ENCODE measurements at regions not wholly inside any gene's neighbourhood (a gene's known extent, or its start where the extent isn't known, plus 50 kb on each side); places are given as distances from the start of the nearest gene placed in this dataset.

DNA sequence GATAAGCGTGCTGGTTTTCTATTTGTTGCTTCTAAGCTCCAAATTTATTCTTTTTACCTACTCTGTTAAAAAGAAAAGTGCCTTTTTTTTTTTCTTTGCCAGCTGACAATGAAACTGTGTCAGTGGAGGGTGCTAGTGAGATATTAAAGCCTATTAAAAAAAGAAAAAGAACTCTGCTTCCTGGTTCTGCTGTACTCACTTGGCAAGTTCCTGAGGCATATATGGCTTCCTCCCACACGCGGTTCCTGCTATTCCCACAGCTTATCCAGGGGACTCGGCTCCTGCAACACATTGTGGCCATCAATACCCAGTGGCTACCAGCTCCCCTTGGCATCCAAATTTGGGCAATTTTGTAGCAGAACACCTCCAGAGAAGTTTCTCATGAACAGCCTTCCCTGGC, 1977.7 kb upstream of the CDH9 start:
- Histone ChIP-seq H3K4ac (ENCODE audit: low read depth in 1 of 2, low read length in 2 of 2) (no peak overlapping the region), H4K8ac (ENCODE audit: low read length) (no peak overlapping the region), H3K79me1 (replicated peaks; ENCODE audit: low read length, poor library complexity, severe bottlenecking) (no peaks in the 10 kb centered on the region), H3K9ac (ENCODE audit: low read length) (no peak overlapping the region), H3K27me3 (ENCODE audit: control insufficient read depth in 1 of 2, insufficient read depth in 1 of 2, low read length in 2 of 2) (no peaks in the 10 kb centered on the region), H3K27ac (ENCODE audit: low read length, poor library complexity, severe bottlenecking) (no peak overlapping the region), H3K36me3 (ENCODE audit: control insufficient read depth in 1 of 2, insufficient read depth in 2 of 2, low read depth in 1 of 2, low read length in 2 of 2) (no peaks in the 10 kb centered on the region), H2BK15ac (ENCODE audit: low read depth, poor library complexity, severe bottlenecking) (no peak overlapping the region), H3K23ac (ENCODE audit: low read length in 2 of 2) (no peak overlapping the region), H2BK12ac (ENCODE audit: low read length in 2 of 2) (no peak overlapping the region), H3K4me1 (ENCODE audit: control insufficient read depth, insufficient read depth, low read depth, low read length) (peaks cover 2% of the 10 kb centered on the region), H3K18ac (ENCODE audit: low read depth in 1 of 2, low read length in 2 of 2) (no peak overlapping the region), H2AFZ (ENCODE audit: low read depth, low read length) (no peak overlapping the region), H4K91ac (ENCODE audit: low read length) (no peak overlapping the region), H3K9me3 (ENCODE audit: control insufficient read depth, low read length) (peaks cover 6% of the 10 kb centered on the region), H3K4me3 (ENCODE audit: insufficient read depth in 1 of 2, low read depth in 1 of 2, low read length in 2 of 2) (no peak overlapping the region), H2BK5ac (ENCODE audit: low read depth, low read length, poor library complexity, severe bottlenecking) (no peak overlapping the region), H2AK5ac (ENCODE audit: low read length, severe bottlenecking) (no peak overlapping the region), H2BK120ac (ENCODE audit: low read depth, low read length) (no peak overlapping the region), H3K4me2 (ENCODE audit: low read length, poor library complexity, severe bottlenecking) (no peak overlapping the region), H3K14ac (ENCODE audit: low read length in 2 of 2) (no peak overlapping the region)
- 75% methylated on average over 3 of the region's 4 CpGs for WGBS
- no peak for DNase-seq

DNA sequence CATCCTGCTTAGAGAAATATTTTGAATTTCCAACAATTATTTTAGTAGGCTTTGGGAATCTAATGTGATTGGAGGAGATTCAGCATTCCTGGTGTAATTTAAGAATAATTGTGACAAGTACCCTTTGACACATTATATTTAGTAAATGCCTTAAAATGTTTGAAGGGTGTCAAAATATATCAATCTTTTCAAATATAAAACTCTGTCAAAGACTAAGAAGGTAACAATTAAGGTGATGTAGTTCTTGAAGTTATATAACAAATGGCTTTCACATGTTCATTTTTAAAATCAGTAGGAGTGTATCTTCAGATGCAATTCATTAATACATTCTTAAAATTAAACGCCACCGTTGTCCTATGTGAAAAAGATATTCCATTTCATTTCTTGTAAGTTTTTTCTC, 1977.1 kb upstream of the CDH9 start:
- no peak overlapping the region for H3K4me2 ChIP-seq (ENCODE audit: low read length, poor library complexity, severe bottlenecking)
- no peak overlapping the region for H4K8ac ChIP-seq (ENCODE audit: low read length)
- no peaks in the 10 kb centered on the region for H3K36me3 ChIP-seq (ENCODE audit: control insufficient read depth in 1 of 2, insufficient read depth in 2 of 2, low read depth in 1 of 2, low read length in 2 of 2)
- WGBS = 100% methylated on average over 2 of the region's 2 CpGs
- H3K4ac ChIP-seq (ENCODE audit: low read depth in 1 of 2, low read length in 2 of 2) = no peak overlapping the region
- H2AFZ ChIP-seq (ENCODE audit: low read depth, low read length) = no peak overlapping the region
- no peak overlapping the region for H3K27ac ChIP-seq (ENCODE audit: low read length, poor library complexity, severe bottlenecking)
- H3K79me1 ChIP-seq (replicated peaks; ENCODE audit: low read length, poor library complexity, severe bottlenecking) = no peaks in the 10 kb centered on the region
- no peak overlapping the region for H2AK5ac ChIP-seq (ENCODE audit: low read length, severe bottlenecking)
- peaks cover 6% of the 10 kb centered on the region for H3K9me3 ChIP-seq (ENCODE audit: control insufficient read depth, low read length)
- no peak overlapping the region for H2BK120ac ChIP-seq (ENCODE audit: low read depth, low read length)
- H3K14ac ChIP-seq (ENCODE audit: low read length in 2 of 2) = no peak overlapping the region
- H2BK12ac ChIP-seq (ENCODE audit: low read length in 2 of 2) = no peak overlapping the region
- H3K9ac ChIP-seq (ENCODE audit: low read length) = no peak overlapping the region
- no peak overlapping the region for H4K91ac ChIP-seq (ENCODE audit: low read length)
- no peak overlapping the region for H3K23ac ChIP-seq (ENCODE audit: low read length in 2 of 2)
- no peak overlapping the region for H3K18ac ChIP-seq (ENCODE audit: low read depth in 1 of 2, low read length in 2 of 2)
- H2BK15ac ChIP-seq (ENCODE audit: low read depth, poor library complexity, severe bottlenecking) = no peak overlapping the region
- H3K4me1 ChIP-seq (ENCODE audit: control insufficient read depth, insufficient read depth, low read depth, low read length) = peaks cover 2% of the 10 kb centered on the region
- no peak overlapping the region for H3K4me3 ChIP-seq (ENCODE audit: insufficient read depth in 1 of 2, low read depth in 1 of 2, low read length in 2 of 2)
- no peak overlapping the region for H2BK5ac ChIP-seq (ENCODE audit: low read depth, low read length, poor library complexity, severe bottlenecking)
- DNase-seq = no peak
- H3K27me3 ChIP-seq (ENCODE audit: control insufficient read depth in 1 of 2, insufficient read depth in 1 of 2, low read length in 2 of 2) = no peaks in the 10 kb centered on the region

DNA sequence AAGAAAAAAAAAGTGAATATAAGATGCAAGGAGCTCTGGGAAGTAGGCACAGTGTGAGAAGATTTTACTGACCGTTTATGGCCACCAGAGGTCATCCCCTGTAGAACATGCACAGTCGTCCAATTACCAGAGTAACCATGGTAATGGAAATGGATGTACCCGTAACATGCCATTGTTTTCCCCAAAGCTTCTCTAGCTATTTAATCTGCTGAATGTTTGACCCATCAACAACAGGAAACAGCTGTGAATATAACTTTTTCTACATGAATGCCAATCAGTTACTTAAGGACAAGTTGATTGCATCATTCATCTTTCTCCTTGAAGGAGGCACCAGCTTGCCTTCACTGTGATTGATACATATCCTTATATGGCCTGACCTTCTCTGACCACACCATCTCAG, 1967.0 kb upstream of the CDH9 start:
- H3K4me1 ChIP-seq (ENCODE audit: control insufficient read depth, insufficient read depth, low read depth, low read length) = no peaks in the 10 kb centered on the region
- no peak overlapping the region for H4K91ac ChIP-seq (ENCODE audit: low read length)
- H3K4ac ChIP-seq (ENCODE audit: low read depth in 1 of 2, low read length in 2 of 2) = no peak overlapping the region
- H2BK120ac ChIP-seq (ENCODE audit: low read depth, low read length) = no peak overlapping the region
- no peak overlapping the region for H3K14ac ChIP-seq (ENCODE audit: low read length in 2 of 2)
- peaks cover 11% of the 10 kb centered on the region for H3K9me3 ChIP-seq (ENCODE audit: control insufficient read depth, low read length)
- no peaks in the 10 kb centered on the region for H3K27me3 ChIP-seq (ENCODE audit: control insufficient read depth in 1 of 2, insufficient read depth in 1 of 2, low read length in 2 of 2)
- H3K36me3 ChIP-seq (ENCODE audit: control insufficient read depth in 1 of 2, insufficient read depth in 2 of 2, low read depth in 1 of 2, low read length in 2 of 2) = no peaks in the 10 kb centered on the region
- no peak overlapping the region for H2BK15ac ChIP-seq (ENCODE audit: low read depth, poor library complexity, severe bottlenecking)
- H3K18ac ChIP-seq (ENCODE audit: low read depth in 1 of 2, low read length in 2 of 2) = no peak overlapping the region
- H4K8ac ChIP-seq (ENCODE audit: low read length) = no peak overlapping the region
- WGBS = 61% methylated on average over 3 of the region's 3 CpGs
- no peak overlapping the region for H3K4me3 ChIP-seq (ENCODE audit: insufficient read depth in 1 of 2, low read depth in 1 of 2, low read length in 2 of 2)
- no peak overlapping the region for H3K27ac ChIP-seq (ENCODE audit: low read length, poor library complexity, severe bottlenecking)
- H2AFZ ChIP-seq (ENCODE audit: low read depth, low read length) = no peak overlapping the region
- peak; percentile 6 for DNase-seq
- H2AK5ac ChIP-seq (ENCODE audit: low read length, severe bottlenecking) = no peak overlapping the region
- no peak overlapping the region for H2BK12ac ChIP-seq (ENCODE audit: low read length in 2 of 2)
- H3K4me2 ChIP-seq (ENCODE audit: low read length, poor library complexity, severe bottlenecking) = no peak overlapping the region
- no peak overlapping the region for H2BK5ac ChIP-seq (ENCODE audit: low read depth, low read length, poor library complexity, severe bottlenecking)
- H3K23ac ChIP-seq (ENCODE audit: low read length in 2 of 2) = no peak overlapping the region
- no peaks in the 10 kb centered on the region for H3K79me1 ChIP-seq (replicated peaks; ENCODE audit: low read length, poor library complexity, severe bottlenecking)
- no peak overlapping the region for H3K9ac ChIP-seq (ENCODE audit: low read length)

DNA sequence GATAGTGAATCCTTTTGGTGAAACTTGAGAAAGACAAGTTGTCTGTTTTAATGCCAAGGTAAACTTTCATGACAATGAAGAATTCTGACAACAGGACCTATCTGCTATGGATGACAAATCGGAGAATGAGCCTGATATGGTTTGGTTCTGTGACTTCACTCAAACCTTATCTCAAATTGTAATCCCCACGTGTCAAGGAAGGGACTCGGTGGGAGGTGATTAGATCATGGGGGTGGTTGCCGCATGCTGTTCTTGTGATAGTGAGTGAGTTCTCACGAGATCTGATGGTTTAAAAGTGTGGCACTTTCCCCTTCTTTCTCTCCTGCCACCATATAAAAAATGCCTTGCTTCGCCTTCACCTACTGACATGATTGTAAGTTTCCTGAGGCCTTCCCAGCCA, 1964.1 kb upstream of the CDH9 start:
- H2BK12ac ChIP-seq (ENCODE audit: low read length in 2 of 2) = no peak overlapping the region
- no peak overlapping the region for H3K18ac ChIP-seq (ENCODE audit: low read depth in 1 of 2, low read length in 2 of 2)
- no peak overlapping the region for H3K4me3 ChIP-seq (ENCODE audit: insufficient read depth in 1 of 2, low read depth in 1 of 2, low read length in 2 of 2)
- no peak for DNase-seq
- no peak overlapping the region for H2AFZ ChIP-seq (ENCODE audit: low read depth, low read length)
- H3K9me3 ChIP-seq (ENCODE audit: control insufficient read depth, low read length) = peaks cover 11% of the 10 kb centered on the region
- 57% methylated on average over 1 of the region's 6 CpGs for WGBS
- no peak overlapping the region for H2BK15ac ChIP-seq (ENCODE audit: low read depth, poor library complexity, severe bottlenecking)
- H3K27me3 ChIP-seq (ENCODE audit: control insufficient read depth in 1 of 2, insufficient read depth in 1 of 2, low read length in 2 of 2) = no peaks in the 10 kb centered on the region
- no peak overlapping the region for H4K8ac ChIP-seq (ENCODE audit: low read length)
- no peak overlapping the region for H3K23ac ChIP-seq (ENCODE audit: low read length in 2 of 2)
- H2BK5ac ChIP-seq (ENCODE audit: low read depth, low read length, poor library complexity, severe bottlenecking) = no peak overlapping the region
- no peaks in the 10 kb centered on the region for H3K4me1 ChIP-seq (ENCODE audit: control insufficient read depth, insufficient read depth, low read depth, low read length)
- no peak overlapping the region for H3K9ac ChIP-seq (ENCODE audit: low read length)
- H3K79me1 ChIP-seq (replicated peaks; ENCODE audit: low read length, poor library complexity, severe bottlenecking) = no peaks in the 10 kb centered on the region
- H3K4me2 ChIP-seq (ENCODE audit: low read length, poor library complexity, severe bottlenecking) = no peak overlapping the region
- H3K36me3 ChIP-seq (ENCODE audit: control insufficient read depth in 1 of 2, insufficient read depth in 2 of 2, low read depth in 1 of 2, low read length in 2 of 2) = no peaks in the 10 kb centered on the region
- H2AK5ac ChIP-seq (ENCODE audit: low read length, severe bottlenecking) = no peak overlapping the region
- no peak overlapping the region for H2BK120ac ChIP-seq (ENCODE audit: low read depth, low read length)
- no peak overlapping the region for H3K4ac ChIP-seq (ENCODE audit: low read depth in 1 of 2, low read length in 2 of 2)
- H3K14ac ChIP-seq (ENCODE audit: low read length in 2 of 2) = no peak overlapping the region
- H4K91ac ChIP-seq (ENCODE audit: low read length) = no peak overlapping the region
- H3K27ac ChIP-seq (ENCODE audit: low read length, poor library complexity, severe bottlenecking) = no peak overlapping the region
